Activated B cell treated with CpG ODN at 0.5 μM for 24 hours (primary cell): ENCODE measurements at regions not wholly inside any gene's neighbourhood (a gene's known extent, or its start where the extent isn't known, plus 50 kb on each side); places are given as distances from the start of the nearest gene placed in this dataset.
A peak's percentile ranks its signal among the peaks of the same experiment; 100 is the strongest.

Source experiments
- ATAC-seq: fragments of 200-7000 bp; cut with Tn5 transposase; one replicate; pipeline ENCODE4 v1.10.0; 2021; ENCODE audit warnings: low read depth, mild to moderate bottlenecking, moderate library complexity
- CTCF ChIA-PET: fragments of 350-600 bp; sonication (Branson Sonifier 250); formaldehyde crosslinking; loops from one replicate; lab custom pipeline; 2021; ENCODE audit warnings: antibody characterized with exemption; lab: Charles Lee
- POLR2A ChIA-PET: fragments of 350-600 bp; sonication (Branson Sonifier 250); formaldehyde crosslinking; loops from one replicate; lab custom pipeline; 2021; ENCODE audit warnings: antibody characterized with exemption; lab: Charles Lee
- DNase-seq: peaks from one replicate; pipeline ENCODE4 v3.0.0; 2022
- H3K27ac Mint-ChIP-seq: one replicate; pipeline ENCODE4 v1.8.0; 2020; ENCODE audit warnings: mixed read lengths
- H3K27me3 Mint-ChIP-seq: one replicate; pipeline ENCODE4 v1.8.0; 2021; ENCODE audit warnings: mixed read lengths
- H3K36me3 Mint-ChIP-seq: one replicate; pipeline ENCODE4 v1.8.0; 2021; ENCODE audit warnings: low read depth, mixed read lengths
- H3K4me1 Mint-ChIP-seq: one replicate; pipeline ENCODE4 v1.8.0; 2021; ENCODE audit warnings: mixed read lengths
- H3K4me3 Mint-ChIP-seq: one replicate; pipeline ENCODE4 v1.8.0; 2020; ENCODE audit warnings: mild to moderate bottlenecking, mixed read lengths
- H3K9me3 Mint-ChIP-seq: one replicate; pipeline ENCODE4 v1.8.0; 2020; ENCODE audit warnings: mixed read lengths
- intact Hi-C: fragments of 100-400 bp; cut with micrococcal nuclease; formaldehyde crosslinking; loops from one replicate; pipeline ENCODE4 v1.15.1; 2024
- TF ChIP-seq, protein P1 (sequence below): fragments of 200-600 bp; IDR thresholded peaks from one replicate; pipeline ENCODE4 v1.8.0; 2022; ENCODE audit warnings: antibody characterized with exemption, mild to moderate bottlenecking

- Mint-ChIP-seq H3K9me3 (no peaks in the 10 kb centered on the region), H3K27ac (no peak overlapping the region), H3K27me3 (no peaks in the 10 kb centered on the region), H3K4me1 (peaks cover 8% of the 10 kb centered on the region), H3K36me3 (no peaks in the 10 kb centered on the region), H3K4me3 (no peak overlapping the region)
- ATAC-seq (no peak), DNase-seq (no peak)
- ChIA-PET CTCF (no interaction called here), POLR2A (no interaction called here)
- TF ChIP-seq, protein P1, sequence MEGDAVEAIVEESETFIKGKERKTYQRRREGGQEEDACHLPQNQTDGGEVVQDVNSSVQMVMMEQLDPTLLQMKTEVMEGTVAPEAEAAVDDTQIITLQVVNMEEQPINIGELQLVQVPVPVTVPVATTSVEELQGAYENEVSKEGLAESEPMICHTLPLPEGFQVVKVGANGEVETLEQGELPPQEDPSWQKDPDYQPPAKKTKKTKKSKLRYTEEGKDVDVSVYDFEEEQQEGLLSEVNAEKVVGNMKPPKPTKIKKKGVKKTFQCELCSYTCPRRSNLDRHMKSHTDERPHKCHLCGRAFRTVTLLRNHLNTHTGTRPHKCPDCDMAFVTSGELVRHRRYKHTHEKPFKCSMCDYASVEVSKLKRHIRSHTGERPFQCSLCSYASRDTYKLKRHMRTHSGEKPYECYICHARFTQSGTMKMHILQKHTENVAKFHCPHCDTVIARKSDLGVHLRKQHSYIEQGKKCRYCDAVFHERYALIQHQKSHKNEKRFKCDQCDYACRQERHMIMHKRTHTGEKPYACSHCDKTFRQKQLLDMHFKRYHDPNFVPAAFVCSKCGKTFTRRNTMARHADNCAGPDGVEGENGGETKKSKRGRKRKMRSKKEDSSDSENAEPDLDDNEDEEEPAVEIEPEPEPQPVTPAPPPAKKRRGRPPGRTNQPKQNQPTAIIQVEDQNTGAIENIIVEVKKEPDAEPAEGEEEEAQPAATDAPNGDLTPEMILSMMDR: no peak
- intact Hi-C loops: loop anchor here (2.0 kb wide), 1 partner anchor 92 kb away; no protein-coding TSS in a partner anchor
These were observed 394.1 kb downstream of the SOX9 start for GRCh38 chr17:72514891-72515290.

GRCh38 chr17:72515291-72516065 is 394.7 kb downstream of the SOX9 start:
- no peaks in the 10 kb centered on the region for H3K27me3 Mint-ChIP-seq
- POLR2A ChIA-PET: no interaction called here
- no peak overlapping the region for H3K4me3 Mint-ChIP-seq
- no peak overlapping the region for H3K27ac Mint-ChIP-seq
- peaks cover 4% of the 10 kb centered on the region for H3K4me1 Mint-ChIP-seq
- DNase-seq: no peak
- TF ChIP-seq, protein P1: no peak
- peak; percentile 34 for ATAC-seq
- CTCF ChIA-PET: no interaction called here
- no peaks in the 10 kb centered on the region for H3K36me3 Mint-ChIP-seq
- H3K9me3 Mint-ChIP-seq: no peaks in the 10 kb centered on the region
- intact Hi-C loops: loop anchor here (2.0 kb wide), 1 partner anchor 93 kb away; no protein-coding TSS in a partner anchor

DNA sequence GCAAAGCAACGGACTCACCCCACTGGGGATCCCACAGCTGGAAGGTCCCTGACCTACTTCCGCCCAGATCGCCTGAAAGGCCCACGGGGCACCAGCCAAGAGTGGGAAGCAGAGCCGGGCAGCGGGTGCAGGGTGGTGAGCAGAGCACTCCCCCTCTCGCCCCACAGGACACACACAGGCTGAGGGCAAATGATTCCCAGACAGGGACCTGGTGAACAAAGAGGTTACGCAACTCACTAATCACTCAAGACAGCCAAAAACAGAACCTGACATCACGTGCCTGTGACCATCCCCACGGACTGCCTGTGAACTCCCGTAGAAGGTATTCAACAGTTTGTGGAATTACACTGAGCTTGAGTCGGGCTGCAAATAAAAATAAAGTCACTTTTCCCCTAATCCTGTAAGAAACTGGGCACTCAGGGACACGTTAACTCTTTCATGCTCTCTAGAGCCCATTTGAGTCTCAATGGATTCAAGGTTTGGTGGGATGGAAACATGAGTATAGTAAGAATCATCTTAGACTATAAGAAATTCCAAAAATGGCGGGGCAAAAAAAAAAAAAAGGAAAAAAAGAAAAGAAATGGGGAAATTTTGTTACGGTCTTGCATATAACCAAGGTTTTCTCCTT is 396.1 kb downstream of the SOX9 start:
- TF ChIP-seq, protein P1: no peak

GRCh38 chr17:72517413-72518158 is 396.8 kb downstream of the SOX9 start:
- intact Hi-C loops: no loop called here
- no peak overlapping the region for H3K27ac Mint-ChIP-seq
- no peaks in the 10 kb centered on the region for H3K4me1 Mint-ChIP-seq
- peaks cover 2% of the 10 kb centered on the region for H3K27me3 Mint-ChIP-seq
- DNase-seq (no peak), ATAC-seq (no peak)
- POLR2A ChIA-PET: interaction anchor here (0.5 kb wide), 1 partner anchor 41 kb away, joined by 12 read pairs; no protein-coding TSS in a partner anchor
- no peaks in the 10 kb centered on the region for H3K9me3 Mint-ChIP-seq
- CTCF ChIA-PET: no interaction called here
- no peaks in the 10 kb centered on the region for H3K36me3 Mint-ChIP-seq
- TF ChIP-seq, protein P1: no peak
- no peak overlapping the region for H3K4me3 Mint-ChIP-seq

More for the DNA sequence above, 396.1 kb downstream of the SOX9 start:
- intact Hi-C loops: no loop called here
- no peak for ATAC-seq
- H3K4me1 Mint-ChIP-seq: no peaks in the 10 kb centered on the region
- ChIA-PET POLR2A (no interaction called here), CTCF (no interaction called here)
- H3K4me3 Mint-ChIP-seq: no peak overlapping the region
- no peaks in the 10 kb centered on the region for H3K27me3 Mint-ChIP-seq
- no peaks in the 10 kb centered on the region for H3K36me3 Mint-ChIP-seq
- DNase-seq: no peak
- no peaks in the 10 kb centered on the region for H3K9me3 Mint-ChIP-seq
- H3K27ac Mint-ChIP-seq: no peak overlapping the region
